Hematopoietic multipotent progenitor cell treated with erythropoietin and hydrocortisone succinate and interleukin-3 and kit ligand, for 15 days (in vitro differentiated cells): ENCODE measurements at regions not wholly inside any gene's neighbourhood (a gene's known extent, or its start where the extent isn't known, plus 50 kb on each side); places are given as distances from the start of the nearest gene placed in this dataset.
"Not testable (repeated sequence)": the region's sequence is repeated elsewhere in the genome, so short reads cannot be mapped to it uniquely, and the experiment has no call there.

Source experiments
- DNase-seq: peaks from one replicate; pipeline ENCODE4 v3.0.0-alpha.2; 2015; ENCODE audit warnings: low spot score

GRCh38 chr5:99441235-99441634 is 512.4 kb upstream of the CHD1 start:
- DNase-seq = no peak

- DNase-seq = no peak
Observed at GRCh38 chr5:99438619-99439018, 509.8 kb upstream of the CHD1 start.

- no peak for DNase-seq
Observed at GRCh38 chr5:99437986-99438385, 509.2 kb upstream of the CHD1 start.

- not testable (repeated sequence) for DNase-seq
Observed at GRCh38 chr5:99423396-99423795, 494.6 kb upstream of the CHD1 start.

GRCh38 chr5:99418640-99419039 is 489.8 kb upstream of the CHD1 start:
- DNase-seq = not testable (repeated sequence)

GRCh38 chr5:99410386-99410785 is 481.6 kb upstream of the CHD1 start:
- not testable (repeated sequence) for DNase-seq

GRCh38 chr5:99404764-99405302 is 476.0 kb upstream of the CHD1 start:
- DNase-seq = not testable (repeated sequence)

- DNase-seq = not testable (repeated sequence)
Observed at GRCh38 chr5:99400571-99400970, 471.8 kb upstream of the CHD1 start.

- no peak for DNase-seq
Observed at GRCh38 chr5:99398976-99399375, 470.2 kb upstream of the CHD1 start.

- DNase-seq = no peak
Observed at GRCh38 chr5:99386406-99387077, 457.7 kb upstream of the CHD1 start.

GRCh38 chr5:99379187-99379586 is 450.4 kb upstream of the CHD1 start:
- no peak for DNase-seq

- DNase-seq = no peak
Observed at GRCh38 chr5:99378443-99378842, 449.6 kb upstream of the CHD1 start.

- no peak for DNase-seq
Observed at GRCh38 chr5:99369797-99370593, 441.2 kb upstream of the CHD1 start.

GRCh38 chr5:99368726-99369125 is 439.9 kb upstream of the CHD1 start:
- DNase-seq = no peak

- DNase-seq = no peak
Observed at GRCh38 chr5:99355881-99356280, 427.1 kb upstream of the CHD1 start.

GRCh38 chr5:99349787-99350186 is 421.0 kb upstream of the CHD1 start:
- no peak for DNase-seq

GRCh38 chr5:99348597-99348996 is 419.8 kb upstream of the CHD1 start:
- DNase-seq = no peak

GRCh38 chr5:99339758-99340157 is 411.0 kb upstream of the CHD1 start:
- not testable (repeated sequence) for DNase-seq

- no peak for DNase-seq
Observed at GRCh38 chr5:99334936-99335335, 406.1 kb upstream of the CHD1 start.

GRCh38 chr5:99331061-99331460 is 402.3 kb upstream of the CHD1 start:
- no peak for DNase-seq

- no peak for DNase-seq
Observed at GRCh38 chr5:99320436-99320835, 391.6 kb upstream of the CHD1 start.

GRCh38 chr5:99317136-99317535 is 388.3 kb upstream of the CHD1 start:
- DNase-seq = no peak

GRCh38 chr5:99316484-99316883 is 387.7 kb upstream of the CHD1 start:
- DNase-seq = no peak
